Limb (tissue), 2 donors: ENCODE measurements at regions not wholly inside any gene's neighbourhood (a gene's known extent, or its start where the extent isn't known, plus 50 kb on each side); places are given as distances from the start of the nearest gene placed in this dataset.
"Not testable (repeated sequence)": the region's sequence is repeated elsewhere in the genome, so short reads cannot be mapped to it uniquely, and the experiment has no call there.

Source experiments
- DNase-seq, 2 donors: peaks; one replicate each; pipeline ENCODE4 v3.0.0-alpha.2; 2016; ENCODE audit errors: extremely low spot score in 2 of 2

DNA sequence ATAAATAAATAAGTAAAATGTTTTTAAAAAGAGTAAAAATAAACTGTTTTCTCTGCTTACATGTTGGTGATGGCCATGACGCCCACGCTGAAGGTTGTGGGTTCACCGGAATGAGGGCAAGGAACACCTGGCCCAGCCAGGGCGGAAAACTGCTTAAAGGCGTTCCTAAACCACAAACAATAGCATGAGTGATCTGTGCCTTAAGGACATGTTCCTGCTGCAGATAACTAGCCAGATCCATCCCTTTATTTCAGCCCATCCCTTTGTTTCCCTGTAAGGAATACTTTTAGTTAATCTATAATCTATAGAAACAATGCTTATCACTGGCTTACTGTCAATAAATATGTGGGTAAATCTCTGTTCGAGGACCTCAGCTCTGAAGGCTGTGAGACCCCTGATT lies 63.3 kb upstream of the CEP78 start:
- DNase-seq, result not testable (repeated sequence)

- no peak for DNase-seq
These were observed 64.2 kb upstream of the CEP78 start for GRCh38 chr9:78171651-78172050.

- DNase-seq, result no peak
These were observed 66.8 kb upstream of the CEP78 start for GRCh38 chr9:78169125-78169524.

DNA sequence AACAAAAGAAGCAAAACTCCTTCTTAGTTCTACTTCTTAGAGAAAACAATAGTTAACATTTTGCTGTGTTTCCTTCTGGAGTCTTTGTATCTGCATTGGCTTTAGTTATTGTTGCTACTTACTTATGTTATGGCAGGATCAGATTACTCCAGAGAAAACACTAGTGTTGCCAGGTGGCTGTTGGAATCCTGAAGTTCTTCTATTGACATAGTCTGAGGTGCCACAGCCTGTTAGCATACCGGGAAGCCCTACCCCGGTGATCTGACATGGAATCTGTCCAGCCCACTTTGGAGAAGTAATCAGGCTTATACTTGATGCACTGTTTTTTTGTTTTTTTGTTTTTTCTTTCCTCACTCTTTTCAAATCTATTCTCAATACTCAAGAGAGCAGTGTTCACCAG lies 68.5 kb upstream of the CEP78 start:
- DNase-seq, result no peak

GRCh38 chr9:78163834-78164233 lies 72.0 kb upstream of the CEP78 start:
- no peak for DNase-seq

DNA sequence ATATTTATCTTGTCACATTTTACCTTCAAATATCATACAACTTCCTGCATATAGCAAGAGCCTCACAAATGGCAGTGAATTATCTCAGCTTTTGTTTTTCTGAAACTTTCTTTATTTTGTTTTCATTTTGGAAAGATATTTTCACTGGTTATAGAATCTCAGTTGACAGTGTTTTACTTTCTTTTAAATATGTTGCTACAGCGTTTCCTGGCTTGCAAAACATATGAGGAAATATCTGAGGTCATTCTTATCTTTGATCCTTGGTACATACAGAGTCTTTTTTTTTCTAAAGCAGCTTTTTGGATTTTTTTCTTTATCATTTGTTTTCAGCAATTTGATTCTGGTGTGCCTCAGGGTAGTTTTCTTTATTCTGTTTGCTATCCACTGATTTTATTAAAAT lies 77.6 kb upstream of the CEP78 start:
- DNase-seq, result no peak

GRCh38 chr9:78150983-78151356 lies 84.9 kb upstream of the CEP78 start:
- DNase-seq, result no peak

DNA sequence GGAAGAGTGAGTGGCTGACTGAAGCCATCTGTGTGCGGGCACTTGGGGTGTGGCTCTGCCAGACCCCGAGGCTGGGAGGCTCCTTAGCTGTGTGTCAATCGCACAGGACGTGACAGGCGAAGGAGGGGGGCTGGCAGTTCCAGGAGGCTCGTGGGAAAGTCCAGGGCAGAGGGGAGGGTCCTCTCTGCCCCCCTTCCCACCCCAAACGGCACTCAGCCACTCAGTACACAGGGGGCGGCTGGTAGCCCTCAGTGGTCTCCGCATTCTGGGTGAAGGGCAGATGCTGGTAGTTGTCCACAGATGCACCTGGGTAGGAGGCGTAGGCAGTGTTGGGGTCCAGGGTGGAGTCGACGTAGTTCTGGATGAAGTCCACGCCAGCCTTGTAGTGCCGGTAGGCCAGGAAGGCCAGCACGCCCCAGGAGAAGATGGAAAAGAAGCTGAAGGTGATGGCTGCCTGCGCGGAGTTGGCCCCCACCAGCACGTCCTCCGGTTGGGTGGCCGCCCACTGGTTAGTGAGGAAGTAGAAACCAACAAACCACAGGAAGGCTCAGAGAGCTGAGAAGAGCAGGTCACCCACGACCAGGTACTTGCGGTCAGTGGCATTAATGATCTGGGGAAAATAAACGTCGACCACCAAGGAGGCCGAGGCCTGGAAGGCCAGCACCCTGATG lies 85.4 kb upstream of the CEP78 start:
- DNase-seq, result no peak

DNA sequence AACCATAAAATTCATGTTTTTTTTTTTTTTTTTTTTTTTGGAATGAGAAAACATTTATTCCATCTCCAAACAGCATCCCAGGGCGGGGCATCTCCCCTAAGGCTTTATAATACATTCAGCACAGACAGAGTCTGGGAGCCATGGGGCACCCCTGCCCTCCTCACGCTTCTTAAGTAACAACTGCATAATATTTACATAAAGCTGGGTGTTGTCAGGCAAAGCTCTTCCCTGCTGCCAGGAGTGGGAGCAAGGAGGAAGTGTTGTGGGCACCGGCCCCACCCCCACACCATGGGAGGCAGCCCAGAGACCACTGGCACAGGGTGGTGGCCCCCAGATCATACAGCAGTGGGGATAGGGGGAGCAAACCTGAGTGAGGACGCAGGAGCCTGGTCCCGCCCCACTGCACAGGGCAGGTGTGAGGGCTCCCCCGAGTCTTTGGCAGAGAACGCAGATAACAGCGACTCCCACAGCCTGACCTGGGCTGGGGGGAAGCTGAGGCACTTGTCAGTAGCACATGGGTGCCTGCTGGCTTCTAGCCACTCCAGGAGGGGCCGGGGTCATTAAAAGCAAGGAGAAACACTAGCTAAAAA lies 86.1 kb upstream of the CEP78 start:
- no peak for DNase-seq

DNA sequence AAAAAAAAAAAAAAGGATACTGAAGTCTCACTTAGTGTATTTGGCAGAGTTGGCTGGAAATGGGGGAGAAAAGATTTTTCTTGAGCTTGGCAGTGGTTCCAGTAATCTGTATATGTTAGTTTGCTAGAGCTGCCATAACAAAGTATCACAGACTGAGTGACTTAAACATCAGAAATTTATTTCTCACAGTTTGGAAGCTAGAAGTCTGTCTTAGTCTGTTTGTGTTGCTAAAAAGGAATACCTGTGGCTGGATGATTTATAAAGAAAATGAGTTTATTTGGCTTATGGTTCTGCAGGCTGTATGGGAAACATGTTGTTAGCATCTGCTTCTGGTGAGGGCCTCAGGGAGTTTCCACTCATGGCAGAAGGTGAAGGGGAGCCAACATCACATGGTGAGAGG lies 89.6 kb upstream of the CEP78 start:
- no peak for DNase-seq

GRCh38 chr9:78144663-78145377 lies 91.1 kb upstream of the CEP78 start:
- no peak for DNase-seq

- DNase-seq, result no peak
These were observed 91.9 kb upstream of the CEP78 start for GRCh38 chr9:78144008-78144381.

- DNase-seq, result no peak
These were observed 92.4 kb upstream of the CEP78 start for GRCh38 chr9:78143281-78144007.

GRCh38 chr9:78142264-78142663 lies 93.6 kb upstream of the CEP78 start:
- not testable (repeated sequence) for DNase-seq

GRCh38 chr9:78133751-78134150 lies 102.1 kb upstream of the CEP78 start:
- DNase-seq, result no peak

- DNase-seq, result no peak
These were observed 101.1 kb upstream of the GNAQ start for GRCh38 chr9:78132701-78133058.

DNA sequence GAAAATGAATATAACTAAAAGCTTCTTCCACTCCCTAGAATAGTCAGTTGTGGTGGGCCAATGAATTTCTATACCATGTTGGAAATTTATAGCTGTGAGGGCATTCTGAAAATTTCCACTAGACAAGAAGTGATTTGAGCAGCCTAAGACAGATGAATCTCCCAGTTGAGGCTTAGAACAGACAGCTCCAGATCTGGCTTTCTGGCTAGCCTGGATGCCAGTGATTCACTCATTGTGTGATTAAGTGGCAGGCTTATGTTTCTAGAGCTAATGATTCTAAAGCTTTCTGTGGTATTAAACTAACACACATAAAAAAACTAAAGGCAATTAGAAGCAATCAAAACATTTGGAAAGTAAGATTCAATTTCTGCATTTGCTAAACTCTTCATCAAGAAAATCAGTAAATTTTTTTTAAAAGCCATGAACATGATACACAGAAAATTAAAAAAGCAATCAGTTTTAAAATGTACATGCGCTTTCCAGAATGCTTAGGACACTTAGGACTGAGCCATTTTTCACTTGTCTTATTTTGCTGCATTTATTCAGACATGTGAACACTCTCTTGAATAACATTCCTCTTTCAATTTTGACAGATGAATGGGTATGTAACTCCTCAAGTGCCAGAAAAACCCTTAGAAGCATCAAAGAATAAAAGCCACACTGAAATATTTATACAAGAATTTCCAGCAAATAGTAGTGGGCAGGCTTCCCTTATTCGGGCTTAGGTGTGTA lies 100.5 kb upstream of the GNAQ start:
- DNase-seq, result no peak

GRCh38 chr9:78130853-78131252 lies 99.2 kb upstream of the GNAQ start:
- DNase-seq, result no peak

- DNase-seq, result peak in 1 of 2 donors; percentile 49
These were observed 98.4 kb upstream of the GNAQ start for GRCh38 chr9:78130004-78130403.

DNA sequence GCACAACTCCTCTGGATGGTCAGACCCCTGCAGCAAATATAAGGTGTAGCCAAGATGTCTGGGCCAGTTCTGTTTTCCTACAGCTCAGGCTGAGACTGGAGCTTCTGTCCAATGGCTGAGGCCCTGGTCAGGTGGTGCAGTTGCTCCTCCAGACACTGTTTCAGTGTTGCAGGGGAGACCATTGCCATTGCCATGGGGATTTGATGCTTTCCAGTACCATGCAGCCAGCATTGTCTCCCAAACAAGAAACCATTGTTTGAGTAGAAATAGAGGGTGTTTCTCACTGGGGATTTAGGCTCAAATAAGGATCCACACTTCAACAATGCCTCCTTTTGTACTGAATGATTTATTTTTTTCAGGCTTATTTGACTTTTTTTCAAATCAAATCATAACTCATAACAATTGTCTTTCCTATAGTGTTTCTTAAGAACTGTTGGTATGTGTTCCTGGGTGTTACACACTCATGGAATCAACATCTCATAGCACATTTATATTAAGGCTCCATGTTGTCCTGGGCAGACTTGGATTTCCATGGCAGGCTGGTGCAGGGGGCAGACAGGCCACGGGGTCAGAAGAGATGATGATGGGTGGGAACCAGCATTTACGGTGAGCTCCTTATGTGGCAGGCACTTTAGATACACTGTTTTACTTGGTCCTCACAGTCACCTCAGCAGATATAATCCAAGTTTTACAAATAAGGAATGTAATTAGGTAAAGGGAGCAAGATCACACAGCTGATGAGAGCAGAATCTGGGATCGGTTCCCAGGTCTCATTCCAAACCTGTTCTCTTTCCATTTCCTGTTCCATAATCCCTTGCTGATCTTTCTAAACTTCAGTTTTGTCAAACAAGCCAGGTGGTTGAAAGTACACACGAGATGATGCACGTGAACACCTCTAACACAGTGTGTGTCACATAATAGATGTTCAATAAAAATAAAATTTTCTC lies 95.9 kb upstream of the GNAQ start:
- no peak for DNase-seq

GRCh38 chr9:78123808-78124207 lies 92.2 kb upstream of the GNAQ start:
- no peak for DNase-seq
